Activated T-helper 1 cell treated with Interleukin-2 at 50 U/mL for 16 hours (primary cell): ENCODE measurements at regions not wholly inside any gene's neighbourhood (a gene's known extent, or its start where the extent isn't known, plus 50 kb on each side); places are given as distances from the start of the nearest gene placed in this dataset.

ENCODE experiments used
- DNase-seq: peaks from one replicate; pipeline ENCODE4 v3.0.0-alpha.2; 2020; ENCODE audit warnings: low read depth

DNA sequence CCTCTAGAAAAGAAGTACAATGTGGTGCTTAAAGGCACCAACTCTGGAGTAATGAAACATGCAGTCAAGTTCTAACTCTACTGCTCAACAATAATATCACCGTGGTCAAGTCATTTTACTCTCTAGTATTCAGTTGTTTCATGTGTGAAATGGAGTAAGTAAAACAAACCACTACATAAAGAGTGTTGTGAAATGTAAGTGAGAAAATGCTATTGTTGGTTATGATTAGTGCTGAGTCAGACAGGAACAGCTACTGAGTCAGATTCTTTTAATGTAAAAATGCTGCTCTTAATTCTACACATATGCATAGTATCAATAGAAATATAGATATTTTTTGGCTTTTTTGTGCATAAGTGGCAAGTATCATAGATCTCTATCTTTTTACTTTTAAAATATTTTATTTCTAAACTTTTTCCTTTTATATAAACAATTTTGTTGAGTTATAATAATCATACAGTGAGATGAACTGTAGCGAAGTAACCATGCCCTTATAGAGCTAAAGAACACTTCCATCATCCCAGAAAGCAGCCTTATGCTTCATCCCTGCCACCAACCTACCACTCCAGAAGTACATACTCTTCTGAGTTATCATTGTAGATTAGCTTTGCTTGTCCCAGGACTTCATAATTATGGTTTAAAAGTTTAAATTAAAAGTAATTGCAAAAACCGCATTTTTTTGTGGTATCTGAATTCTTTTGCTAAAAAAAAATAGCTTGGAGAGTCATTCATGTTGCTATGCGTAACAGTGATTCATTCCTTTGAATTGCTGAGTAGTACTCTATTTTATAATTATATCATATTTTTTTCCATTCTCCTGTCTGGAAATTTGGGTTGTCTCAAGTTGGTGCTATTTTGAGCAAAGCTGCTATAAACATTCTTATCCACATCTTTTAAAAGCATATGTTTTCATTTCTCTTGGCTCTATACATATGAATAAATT, 548.2 kb upstream of the CLINT1 start:
- DNase-seq = no peak

- DNase-seq = no peak
Measured at GRCh38 chr5:158398360-158399201, 539.6 kb upstream of the CLINT1 start.

- DNase-seq = no peak
Measured at GRCh38 chr5:158397278-158397677, 538.3 kb upstream of the CLINT1 start.

DNA sequence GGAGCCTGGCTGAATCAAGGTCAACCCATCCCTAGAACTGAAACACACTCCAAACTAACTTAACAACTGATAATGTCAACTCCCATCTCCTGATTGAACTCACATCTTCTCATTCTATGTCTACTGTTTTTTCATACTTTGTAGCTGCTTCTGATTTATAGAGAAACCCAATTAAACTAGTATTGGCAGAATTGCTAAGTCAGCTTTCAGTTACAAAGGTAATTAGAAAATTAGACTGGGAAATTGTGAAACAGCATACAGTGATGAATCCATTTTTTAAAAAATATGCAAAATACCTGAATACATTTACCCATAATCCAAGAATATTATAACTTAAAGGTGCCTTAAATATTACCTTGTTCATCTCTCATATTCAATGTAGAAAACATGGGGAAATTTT, 535.2 kb upstream of the CLINT1 start:
- no peak for DNase-seq

- no peak for DNase-seq
Measured at GRCh38 chr5:158393457-158393856, 534.5 kb upstream of the CLINT1 start.

GRCh38 chr5:158392753-158393152, 533.8 kb upstream of the CLINT1 start:
- DNase-seq = no peak

DNA sequence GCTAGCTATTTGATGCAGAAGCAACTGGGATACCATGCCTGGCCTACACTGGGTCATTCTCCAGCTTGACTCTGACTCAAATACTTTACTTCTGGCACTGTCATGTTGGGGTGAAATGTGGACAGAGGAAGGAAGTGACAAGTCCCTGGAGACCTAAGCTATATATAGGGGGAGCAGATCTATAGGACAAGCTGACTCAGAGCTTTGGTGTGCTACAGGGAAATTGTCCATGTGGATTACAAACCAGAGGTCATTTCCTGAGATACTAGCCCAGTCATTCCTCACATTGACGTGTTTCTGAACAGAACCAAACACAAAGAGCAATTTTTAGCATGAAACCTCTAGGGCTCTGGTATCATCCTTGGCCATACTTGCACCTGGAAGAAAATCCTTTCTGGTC, 531.6 kb upstream of the CLINT1 start:
- DNase-seq = no peak

DNA sequence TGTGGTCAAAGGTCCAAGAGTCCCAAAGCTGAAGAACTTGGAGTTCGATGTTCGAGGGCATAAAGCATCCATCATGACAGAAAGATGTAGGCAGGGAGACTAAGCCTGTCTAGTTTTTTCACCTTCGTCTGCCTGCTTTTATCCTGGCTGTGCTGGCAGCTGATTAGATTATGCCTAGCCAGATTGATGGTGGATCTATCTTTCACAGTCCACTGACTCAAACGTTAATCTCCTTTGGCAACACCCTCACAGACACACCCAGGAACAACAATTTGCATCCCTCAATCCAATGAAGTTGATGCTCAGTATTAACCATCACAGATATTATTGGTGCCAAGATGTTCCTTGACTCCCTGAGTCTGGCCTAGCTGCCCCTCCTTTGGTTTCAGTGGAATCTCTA, 530.8 kb upstream of the CLINT1 start:
- DNase-seq = no peak

GRCh38 chr5:158388021-158388420, 529.1 kb upstream of the CLINT1 start:
- no peak for DNase-seq

DNA sequence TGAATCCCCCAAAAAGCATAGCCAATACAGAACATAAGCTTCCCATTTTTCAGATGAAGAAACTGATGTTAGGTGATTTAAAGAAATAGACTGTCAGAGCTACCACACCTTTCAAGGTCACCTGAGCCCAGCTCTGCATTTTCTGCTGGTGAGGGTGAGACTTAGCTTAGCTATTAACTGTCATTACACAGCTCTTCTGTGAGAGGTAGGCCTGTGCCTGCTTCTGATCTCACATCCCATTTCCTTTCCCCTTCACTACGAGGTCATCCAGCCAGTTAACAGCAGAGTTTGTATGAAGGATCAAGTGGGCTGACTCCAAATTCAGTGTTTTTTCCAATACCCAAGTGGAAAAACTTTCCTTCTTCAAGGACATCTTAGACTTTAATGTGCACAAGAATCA, 528.6 kb upstream of the CLINT1 start:
- DNase-seq = no peak

DNA sequence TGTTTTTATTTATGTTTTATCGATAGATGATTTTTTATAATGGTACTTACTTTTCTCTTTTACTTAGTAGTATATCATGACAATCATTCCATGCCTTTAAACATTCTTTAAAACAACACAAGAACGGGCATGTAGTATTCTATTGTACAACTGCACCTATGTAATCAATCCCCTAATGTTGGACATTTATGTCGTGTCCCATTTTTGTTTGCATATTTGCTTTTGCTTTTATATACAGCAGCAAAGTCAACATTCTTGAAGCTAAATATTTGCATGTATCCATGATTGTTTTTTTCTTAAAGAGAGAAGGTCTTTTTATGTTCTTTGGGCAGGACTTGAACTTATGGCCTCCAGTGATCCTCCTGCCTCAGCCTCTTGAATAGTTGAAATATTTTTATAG, 527.0 kb upstream of the CLINT1 start:
- DNase-seq = no peak

DNA sequence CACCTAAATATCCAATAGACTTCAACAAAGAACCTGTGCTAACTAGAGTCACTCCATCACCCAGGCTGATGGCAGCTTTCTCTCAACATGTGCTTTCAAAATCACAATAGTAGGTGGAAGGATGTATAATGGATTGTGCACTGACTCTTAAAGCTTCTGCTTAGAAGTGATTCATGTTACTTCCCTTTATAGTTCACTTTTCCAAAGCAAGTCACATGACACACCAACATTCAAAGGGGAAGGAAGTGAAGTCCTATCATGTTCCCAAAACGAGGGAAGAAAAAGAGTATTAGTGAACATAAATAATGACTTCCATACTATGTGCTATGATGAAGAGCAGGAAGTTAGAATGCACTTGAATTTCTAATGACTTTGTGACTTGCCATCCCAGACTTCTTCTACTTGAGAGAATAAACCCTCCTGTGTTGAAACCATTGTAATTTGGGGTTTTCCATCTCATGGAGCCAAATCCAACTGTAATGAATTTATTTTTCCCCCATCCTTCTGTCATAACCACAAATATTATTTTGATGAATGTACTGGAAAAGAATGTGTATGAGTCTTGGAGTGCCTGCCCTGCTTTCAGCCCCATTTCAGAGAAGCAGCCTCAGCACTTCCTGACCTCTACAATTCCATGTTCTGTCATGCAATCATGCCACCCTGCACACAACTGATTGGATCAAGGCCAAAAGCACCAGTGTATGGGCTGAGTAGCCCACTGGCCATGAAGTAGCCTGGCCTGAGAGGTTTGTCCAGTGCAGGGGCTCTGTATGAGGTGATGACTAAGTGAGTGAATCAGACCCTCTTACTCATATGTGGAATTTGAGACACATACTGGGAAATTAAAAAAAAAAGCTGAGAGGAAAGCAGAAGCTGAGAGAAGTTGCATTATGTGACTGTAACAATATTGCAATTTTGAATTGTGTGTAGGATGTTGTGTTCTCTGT, 525.9 kb upstream of the CLINT1 start:
- no peak for DNase-seq

GRCh38 chr5:158383486-158383885, 524.5 kb upstream of the CLINT1 start:
- DNase-seq = no peak

DNA sequence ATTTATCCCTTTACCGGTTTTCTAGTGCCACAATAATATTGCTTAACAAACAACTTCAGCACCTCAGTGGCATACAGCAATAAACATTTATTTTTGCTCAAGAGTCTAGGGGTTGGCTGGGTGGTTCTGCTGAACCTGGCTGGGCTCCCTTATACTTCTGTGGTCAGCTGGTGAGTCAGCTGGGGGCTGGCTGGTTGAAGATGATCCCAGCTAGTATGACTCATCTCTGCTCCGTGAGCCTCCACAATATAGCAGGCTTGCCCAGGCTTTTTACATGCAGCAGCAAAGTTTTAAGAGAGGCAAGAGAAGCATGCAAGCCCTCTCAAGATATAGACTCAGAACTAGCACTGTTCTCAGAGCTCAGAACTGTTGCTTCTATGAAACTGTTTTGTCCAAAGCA, 523.5 kb upstream of the CLINT1 start:
- DNase-seq = no peak

DNA sequence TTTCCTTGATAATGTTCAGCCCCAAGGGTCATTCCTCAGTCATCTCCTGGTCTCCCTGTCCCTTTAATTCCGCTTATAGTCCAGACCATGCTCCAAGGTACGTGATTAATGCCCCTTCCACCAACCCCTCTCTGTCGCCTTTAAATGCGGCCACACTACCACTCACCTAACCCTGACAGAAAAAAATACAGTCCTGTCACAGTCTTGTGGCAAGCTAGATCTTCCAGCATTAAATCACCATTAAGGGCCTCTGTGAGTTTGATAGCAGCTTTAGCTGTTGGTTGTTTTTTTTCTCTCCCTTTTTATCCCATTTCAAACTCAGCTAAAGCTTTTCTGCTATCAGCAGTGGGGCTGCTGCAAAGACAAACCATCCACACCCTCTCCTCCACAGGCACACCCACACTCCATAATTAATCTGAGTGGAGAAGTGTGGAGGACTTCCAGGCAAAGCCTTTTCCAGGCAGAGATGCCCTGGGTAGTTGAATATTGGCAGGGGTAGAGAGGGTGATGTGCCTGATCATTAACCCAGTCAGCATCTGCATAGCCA, 522.7 kb upstream of the CLINT1 start:
- no peak for DNase-seq

DNA sequence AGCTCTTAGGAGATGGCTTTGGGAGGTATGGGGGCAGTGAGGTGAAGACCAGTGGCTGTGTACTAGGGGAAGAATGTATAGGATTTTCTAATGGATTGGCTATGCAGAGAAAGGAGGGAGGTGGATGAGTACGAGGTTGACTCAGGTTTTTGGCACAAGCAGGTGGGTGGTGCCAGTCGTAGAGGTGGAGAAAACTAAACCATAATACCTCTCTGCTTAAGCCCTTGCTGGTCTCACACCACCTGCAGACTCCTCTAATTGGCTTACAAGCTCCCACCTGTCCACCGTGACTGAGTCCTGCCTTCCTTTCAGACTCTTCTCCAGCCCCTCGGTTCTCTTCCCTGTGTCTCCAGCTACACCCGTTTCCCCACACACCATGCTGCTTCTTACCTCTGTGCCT, 521.7 kb upstream of the CLINT1 start:
- DNase-seq = no peak

DNA sequence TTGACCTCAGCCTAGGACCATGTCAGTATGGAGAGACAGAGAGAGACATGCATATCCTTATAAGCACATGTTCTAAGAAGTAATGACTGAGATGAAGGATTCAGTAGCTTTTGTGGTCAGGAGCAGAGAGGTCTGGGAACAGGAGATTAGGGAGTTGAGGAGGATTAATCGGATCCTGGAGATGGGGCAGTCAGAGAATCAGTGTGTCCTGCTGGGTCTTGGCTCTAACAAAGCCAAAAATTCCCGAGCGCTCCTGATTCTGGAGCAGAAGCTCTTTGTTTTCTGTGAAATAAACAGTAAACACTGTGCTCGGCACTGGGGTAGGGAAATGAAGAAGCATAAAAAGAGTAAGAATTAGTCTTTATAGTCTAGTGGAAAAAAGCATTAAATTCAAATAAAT, 520.0 kb upstream of the CLINT1 start:
- no peak for DNase-seq

- no peak for DNase-seq
Measured at GRCh38 chr5:158376679-158377078, 517.7 kb upstream of the CLINT1 start.

DNA sequence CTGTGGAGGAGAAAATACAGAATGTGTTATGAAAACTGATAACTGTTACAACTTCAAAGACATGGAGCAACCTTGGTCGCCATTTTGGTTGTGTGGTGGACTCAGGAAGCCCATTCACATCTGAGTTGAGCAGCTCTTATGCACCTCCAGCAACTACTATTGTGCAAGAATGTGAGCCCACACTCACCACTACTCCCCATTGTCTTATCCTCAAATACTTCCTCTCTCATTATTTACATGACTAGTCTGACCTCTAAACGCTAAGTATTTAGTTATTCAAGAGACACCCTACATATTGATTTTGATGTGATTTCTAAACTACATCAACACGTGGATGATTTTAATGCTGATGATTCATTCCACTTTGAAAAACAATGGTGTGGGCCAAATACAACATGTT, 516.6 kb upstream of the CLINT1 start:
- DNase-seq = no peak

DNA sequence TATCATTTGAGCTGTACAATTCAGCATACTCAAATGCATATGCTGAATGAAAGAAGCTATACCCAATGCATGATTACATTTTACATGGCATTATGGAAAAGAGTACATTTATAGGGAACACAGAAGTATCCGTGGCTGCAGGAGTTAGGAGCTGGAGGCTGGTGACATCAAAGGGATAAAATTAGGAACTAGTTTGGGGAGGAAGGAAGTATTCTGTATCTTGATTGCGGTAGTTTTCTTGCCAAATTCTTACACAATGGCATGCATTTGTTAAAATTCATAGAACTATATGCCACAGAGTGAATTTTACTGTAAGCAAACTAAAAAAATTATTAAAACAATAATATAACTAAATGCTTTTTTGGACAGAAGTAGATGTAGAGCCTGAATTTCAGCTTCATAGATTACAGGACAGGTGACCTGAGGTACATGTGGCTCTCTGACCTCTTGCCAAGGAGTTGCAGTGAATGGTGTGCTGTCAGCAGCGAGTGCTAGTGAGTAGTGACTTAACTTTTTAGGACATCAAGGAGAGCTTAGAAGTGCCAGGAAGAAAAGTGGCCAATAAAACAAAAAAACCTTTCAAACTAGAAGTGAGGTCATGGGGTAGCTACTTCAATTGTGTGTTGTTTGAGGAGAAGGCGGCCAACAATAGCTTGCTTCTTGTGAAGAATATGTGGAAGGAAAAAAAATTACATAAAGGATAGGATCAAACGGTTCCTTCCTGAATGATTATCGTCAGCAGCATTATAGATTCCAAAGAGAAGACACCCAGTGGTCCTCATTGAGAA, 514.9 kb upstream of the CLINT1 start:
- DNase-seq = no peak

DNA sequence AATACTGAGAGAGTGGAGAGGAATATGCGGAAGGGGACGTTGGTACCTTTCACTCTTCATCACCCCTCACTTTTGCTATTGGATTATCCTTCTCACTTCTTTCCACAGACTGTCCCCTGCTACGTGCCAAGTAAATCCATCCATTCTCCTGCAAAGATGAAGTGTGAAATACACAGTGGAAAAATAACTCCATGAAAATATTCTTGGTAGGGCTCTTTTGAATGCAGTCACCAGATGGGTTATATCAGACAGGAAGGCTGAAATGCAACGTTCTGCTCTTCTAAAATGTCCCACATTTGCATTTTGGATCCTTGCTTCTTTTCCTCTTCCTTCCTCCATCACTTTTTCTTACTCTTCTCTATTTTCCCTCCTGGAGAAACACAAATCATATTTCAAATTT, 510.3 kb upstream of the CLINT1 start:
- no peak for DNase-seq
